SK-N-SH (cell line): ENCODE measurements at regions not wholly inside any gene's neighbourhood (a gene's known extent, or its start where the extent isn't known, plus 50 kb on each side); places are given as distances from the start of the nearest gene placed in this dataset.

Experiments
- CTCF ChIA-PET: fragments of 300-600, 350-600 bp; formaldehyde crosslinking; extraction: SDS; loops from one replicate; lab custom pipeline; 2021; lab: Yijun Ruan, JAX
- POLR2A ChIA-PET: fragments of 350-600 bp; sonication (Branson Sonifier 250); formaldehyde crosslinking; extraction: SDS; loops from one replicate; lab custom pipeline; 2020; ENCODE audit warnings: antibody characterized with exemption, inconsistent platforms; lab: Yijun Ruan, JAX
- DNase-seq: peaks from one replicate; pipeline ENCODE4 v3.0.0; 2012
- H2AFZ ChIP-seq: fragments of 200-600 bp; sonication (generic); 2 replicates; pipeline ENCODE4 v1.8.1; 2016; ENCODE audit warnings: antibody characterized with exemption, mild to moderate bottlenecking, low read depth
- H3F3A ChIP-seq: fragments of 200-600 bp; sonication (generic); replicated peaks from 2 replicates; pipeline ENCODE3; 2016; ENCODE audit warnings: antibody characterized with exemption, mild to moderate bottlenecking; ENCODE audit not compliant: insufficient read depth
- H3K27ac ChIP-seq, 2 experiments: fragments of 200-500 bp in 1 of 2; fragments of 200-600 bp in 1 of 2; sonication (Bioruptor generic) in 1 of 2; sonication (generic), shearing (Covaris generic) in 1 of 2; 2 replicates each; pipeline versions ENCODE4 v1.5.1 to v1.6.1; 2014 to 2016; ENCODE audit warnings: low read depth in 2 of 2, inconsistent platforms in 1 of 2, low read length in 1 of 2, mild to moderate bottlenecking in 1 of 2, mixed read lengths in 1 of 2
- H3K27me3 ChIP-seq: fragments of 200-600 bp; sonication (generic), shearing (Covaris generic); 2 replicates; pipeline ENCODE4 v1.6.1; 2016; ENCODE audit warnings: mixed run types; ENCODE audit not compliant: insufficient read depth
- H3K36me3 ChIP-seq, 2 experiments: fragments of 200-500 bp in 1 of 2; fragments of 200-600 bp in 1 of 2; sonication (Bioruptor generic) in 1 of 2; sonication (generic) in 1 of 2; replicated peaks in 1 of 2; 2 replicates each; pipeline versions ENCODE3 to v1.5.1; 2014 to 2016; ENCODE audit warnings: low read length in 1 of 2, mild to moderate bottlenecking in 1 of 2; ENCODE audit not compliant: insufficient read depth in 2 of 2, control insufficient read depth in 1 of 2
- H3K4me1 ChIP-seq, 2 experiments: fragments of 200-500 bp in 1 of 2; fragments of 200-600 bp in 1 of 2; sonication (Bioruptor generic) in 1 of 2; sonication (generic), shearing (Covaris generic) in 1 of 2; 2 replicates each; pipeline versions ENCODE4 v1.5.1 to v1.6.1; 2014 to 2016; ENCODE audit warnings: low read depth in 1 of 2, low read length in 1 of 2, mixed run types in 1 of 2; ENCODE audit not compliant: insufficient read depth in 2 of 2, control insufficient read depth in 1 of 2
- H3K4me2 ChIP-seq: fragments of 200-600 bp; sonication (generic), shearing (Covaris generic); 2 replicates; pipeline ENCODE4 v1.6.1; 2017; ENCODE audit warnings: mixed run types
- H3K4me3 ChIP-seq, 2 experiments: fragments of 200-500 bp in 1 of 2; fragments of 200-600 bp in 1 of 2; sonication (Bioruptor generic) in 1 of 2; sonication (generic), shearing (Covaris generic) in 1 of 2; 2 replicates each; pipeline versions ENCODE4 v1.5.1 to v1.8.1; 2014 to 2016; ENCODE audit warnings: low read depth in 2 of 2, inconsistent platforms in 1 of 2, low read length in 1 of 2, mild to moderate bottlenecking in 1 of 2, mixed read lengths in 1 of 2, moderate library complexity in 1 of 2
- H3K79me2 ChIP-seq: fragments of 200-600 bp; sonication (generic); 2 replicates; pipeline ENCODE4 v1.8.1; 2017; ENCODE audit warnings: mild to moderate bottlenecking; ENCODE audit not compliant: insufficient read depth
- H3K9ac ChIP-seq: fragments of 200-600 bp; sonication (generic); 2 replicates; pipeline ENCODE4 v1.6.1; 2017; ENCODE audit warnings: mixed run types
- H3K9me2 ChIP-seq: fragments of 200-600 bp; sonication (generic); 2 replicates; pipeline ENCODE4 v1.6.1; 2017; ENCODE audit warnings: mixed run types
- H3K9me3 ChIP-seq: fragments of 200-600 bp; sonication (generic); 2 replicates; pipeline ENCODE4 v1.6.1; 2017; ENCODE audit warnings: mixed run types, mild to moderate bottlenecking, moderate library complexity
- H4K20me1 ChIP-seq: fragments of 200-600 bp; sonication (generic); 2 replicates; pipeline ENCODE4 v1.6.1; 2017; ENCODE audit warnings: mild to moderate bottlenecking, mixed run types; ENCODE audit not compliant: insufficient read depth
- CHD2 ChIP-seq: fragments of 150-350 bp; IDR thresholded peaks from 2 replicates; pipeline ENCODE4 v1.6.1; 2018; ENCODE audit warnings: low read length; ENCODE audit not compliant: partially characterized antibody
- EP300 ChIP-seq, 2 experiments: IDR thresholded peaks; 2 replicates each; pipeline versions ENCODE4 v1.4.0 to v1.6.1; 2012; ENCODE audit warnings: borderline replicate concordance in 1 of 2, low read depth in 1 of 2, low read length in 1 of 2
- FOSL2 ChIP-seq: IDR thresholded peaks from 2 replicates; pipeline ENCODE4 v1.4.0; 2012; ENCODE audit warnings: low read depth, mild to moderate bottlenecking, moderate library complexity, borderline replicate concordance
- GATA2 ChIP-seq: sonication (generic); formaldehyde crosslinking; IDR thresholded peaks from 2 replicates; pipeline ENCODE4 v1.5.0; 2020; ENCODE audit warnings: mild to moderate bottlenecking, missing genetic modification reagents
- MEF2A ChIP-seq: IDR thresholded peaks from 2 replicates; pipeline ENCODE4 v1.4.0; 2012; ENCODE audit warnings: low read depth, borderline replicate concordance
- NRF1 ChIP-seq: IDR thresholded peaks from 2 replicates; pipeline ENCODE4 v1.6.1; 2012; ENCODE audit warnings: low read depth, mild to moderate bottlenecking, low read length
- POLR2AphosphoS5 ChIP-seq: IDR thresholded peaks from 2 replicates; pipeline ENCODE4 v1.6.1; 2012; ENCODE audit warnings: low read depth, low read length
- RAD21 ChIP-seq: IDR thresholded peaks from 2 replicates; pipeline ENCODE4 v1.6.1; 2012; ENCODE audit warnings: mild to moderate bottlenecking, low read length
- RXRA ChIP-seq: IDR thresholded peaks from 2 replicates; pipeline ENCODE4 v1.4.0; 2012; ENCODE audit warnings: low read depth, mild to moderate bottlenecking, borderline replicate concordance
- SMC3 ChIP-seq: IDR thresholded peaks from 2 replicates; pipeline ENCODE4 v1.6.1; 2012; ENCODE audit warnings: low read depth, low read length, improper control_type of control experiment
- TAF1 ChIP-seq: IDR thresholded peaks from 2 replicates; pipeline ENCODE4 v1.6.1; 2012; ENCODE audit warnings: low read depth, mild to moderate bottlenecking, low read length, moderate library complexity, borderline replicate concordance
- WGBS: methylation state at CpG from one replicate; pipeline ENCODE4 v1.1.6; 2017; ENCODE audit warnings: low lambda C conversion rate; 5-methylcytosine and 5-hydroxymethylcytosine counted together
- TF ChIP-seq, protein P1 (sequence below): fragments of 200-600 bp; sonication (generic); IDR thresholded peaks from 2 replicates; pipeline ENCODE4 v1.6.1; 2017; ENCODE audit warnings: antibody characterized with exemption, mild to moderate bottlenecking, moderate library complexity
- TF ChIP-seq, protein P2 (sequence below): IDR thresholded peaks from 2 replicates; pipeline ENCODE4 v1.4.0; 2012; ENCODE audit warnings: low read depth, borderline replicate concordance
- TF ChIP-seq, protein P3 (sequence below): fragments of 150-350 bp; IDR thresholded peaks from 2 replicates; pipeline ENCODE4 v1.6.1; 2017; ENCODE audit warnings: antibody characterized with exemption, low read length, low read depth, borderline replicate concordance
- TF ChIP-seq, protein P4 (sequence below): IDR thresholded peaks from 2 replicates; pipeline ENCODE4; 2012

DNA sequence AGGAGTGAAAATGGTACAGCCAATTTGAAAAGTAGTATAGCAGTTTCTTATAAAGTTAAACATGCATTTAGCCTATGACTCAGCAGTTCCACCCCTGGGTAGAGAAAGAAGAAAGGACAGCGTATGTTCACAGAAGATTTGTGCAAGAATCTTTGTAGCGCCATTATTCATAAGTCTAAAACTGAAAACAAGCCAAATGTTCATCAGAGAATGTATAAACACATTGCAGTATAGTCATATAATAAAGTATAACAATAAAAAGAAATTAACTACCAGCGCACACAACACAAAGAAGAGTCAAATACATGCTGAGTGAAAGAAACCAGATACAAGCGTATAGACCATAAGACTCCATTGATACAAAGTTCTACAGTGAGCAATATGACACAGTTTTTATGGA, 294.0 kb downstream of the SAMD5 start:
- ChIA-PET CTCF (interaction anchor here (0.7 kb wide), 1 partner anchor 101 kb away, joined by 3 read pairs; no protein-coding TSS in a partner anchor), POLR2A (no interaction called here)
- TF ChIP-seq EP300 (IDR thresholded peaks at IDR 0.05; ENCODE audit: borderline replicate concordance in 1 of 2, low read depth in 1 of 2, low read length in 1 of 2) = no peak
- no peak for TF ChIP-seq TAF1
- TF ChIP-seq, protein P1, sequence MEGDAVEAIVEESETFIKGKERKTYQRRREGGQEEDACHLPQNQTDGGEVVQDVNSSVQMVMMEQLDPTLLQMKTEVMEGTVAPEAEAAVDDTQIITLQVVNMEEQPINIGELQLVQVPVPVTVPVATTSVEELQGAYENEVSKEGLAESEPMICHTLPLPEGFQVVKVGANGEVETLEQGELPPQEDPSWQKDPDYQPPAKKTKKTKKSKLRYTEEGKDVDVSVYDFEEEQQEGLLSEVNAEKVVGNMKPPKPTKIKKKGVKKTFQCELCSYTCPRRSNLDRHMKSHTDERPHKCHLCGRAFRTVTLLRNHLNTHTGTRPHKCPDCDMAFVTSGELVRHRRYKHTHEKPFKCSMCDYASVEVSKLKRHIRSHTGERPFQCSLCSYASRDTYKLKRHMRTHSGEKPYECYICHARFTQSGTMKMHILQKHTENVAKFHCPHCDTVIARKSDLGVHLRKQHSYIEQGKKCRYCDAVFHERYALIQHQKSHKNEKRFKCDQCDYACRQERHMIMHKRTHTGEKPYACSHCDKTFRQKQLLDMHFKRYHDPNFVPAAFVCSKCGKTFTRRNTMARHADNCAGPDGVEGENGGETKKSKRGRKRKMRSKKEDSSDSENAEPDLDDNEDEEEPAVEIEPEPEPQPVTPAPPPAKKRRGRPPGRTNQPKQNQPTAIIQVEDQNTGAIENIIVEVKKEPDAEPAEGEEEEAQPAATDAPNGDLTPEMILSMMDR = no peak
- no peak for TF ChIP-seq CHD2
- no peak for TF ChIP-seq RAD21
- TF ChIP-seq, protein P2, sequence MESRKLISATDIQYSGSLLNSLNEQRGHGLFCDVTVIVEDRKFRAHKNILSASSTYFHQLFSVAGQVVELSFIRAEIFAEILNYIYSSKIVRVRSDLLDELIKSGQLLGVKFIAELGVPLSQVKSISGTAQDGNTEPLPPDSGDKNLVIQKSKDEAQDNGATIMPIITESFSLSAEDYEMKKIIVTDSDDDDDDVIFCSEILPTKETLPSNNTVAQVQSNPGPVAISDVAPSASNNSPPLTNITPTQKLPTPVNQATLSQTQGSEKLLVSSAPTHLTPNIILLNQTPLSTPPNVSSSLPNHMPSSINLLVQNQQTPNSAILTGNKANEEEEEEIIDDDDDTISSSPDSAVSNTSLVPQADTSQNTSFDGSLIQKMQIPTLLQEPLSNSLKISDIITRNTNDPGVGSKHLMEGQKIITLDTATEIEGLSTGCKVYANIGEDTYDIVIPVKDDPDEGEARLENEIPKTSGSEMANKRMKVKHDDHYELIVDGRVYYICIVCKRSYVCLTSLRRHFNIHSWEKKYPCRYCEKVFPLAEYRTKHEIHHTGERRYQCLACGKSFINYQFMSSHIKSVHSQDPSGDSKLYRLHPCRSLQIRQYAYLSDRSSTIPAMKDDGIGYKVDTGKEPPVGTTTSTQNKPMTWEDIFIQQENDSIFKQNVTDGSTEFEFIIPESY = no peak
- TF ChIP-seq RXRA = no peak
- no peak for TF ChIP-seq FOSL2
- no peak for TF ChIP-seq SMC3
- Histone ChIP-seq H3K27me3 (no peaks in the 10 kb centered on the region), H3K9me3 (no peaks in the 10 kb centered on the region), H3F3A (no peaks in the 10 kb centered on the region), H3K27ac (no peak overlapping the region), H2AFZ (no peak overlapping the region), H3K36me3 (no peaks in the 10 kb centered on the region), H3K4me1 (no peaks in the 10 kb centered on the region), H3K79me2 (no peaks in the 10 kb centered on the region), H4K20me1 (no peaks in the 10 kb centered on the region), H3K4me3 (no peak overlapping the region), H3K9ac (no peak overlapping the region), H3K4me2 (no peak overlapping the region), H3K9me2 (no peaks in the 10 kb centered on the region)
- no peak for DNase-seq
- 24% methylated on average over 4 of the region's 4 CpGs for WGBS

DNA sequence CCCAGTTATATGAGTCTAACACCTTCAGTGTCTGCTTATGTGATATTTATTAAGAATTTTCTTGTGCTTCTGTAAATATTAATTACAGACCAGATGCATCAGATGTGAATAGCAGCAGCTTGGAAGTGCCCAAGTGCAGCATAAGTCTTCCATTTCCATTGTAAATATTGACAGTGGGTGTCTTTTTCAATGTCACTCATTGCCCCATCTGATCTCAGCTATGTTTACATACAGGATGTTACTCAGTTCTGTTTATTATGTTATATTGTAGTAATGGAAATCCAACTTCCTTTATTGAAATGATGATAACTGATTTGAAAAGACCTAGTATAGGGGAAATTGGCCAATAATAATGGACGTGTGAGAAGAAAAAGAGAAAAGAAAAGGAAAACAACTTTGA, 296.7 kb downstream of the SAMD5 start:
- ChIA-PET POLR2A (no interaction called here), CTCF (no interaction called here)
- Histone ChIP-seq H3K36me3 (no peaks in the 10 kb centered on the region), H3K9ac (no peak overlapping the region), H3K4me3 (no peak overlapping the region), H3K4me2 (no peak overlapping the region), H3K27ac (no peak overlapping the region), H2AFZ (no peak overlapping the region), H4K20me1 (no peaks in the 10 kb centered on the region), H3K9me3 (no peaks in the 10 kb centered on the region), H3F3A (no peaks in the 10 kb centered on the region)
- DNase-seq = no peak
- WGBS = 3% methylated on average over 1 of the region's 1 CpG
- TF ChIP-seq POLR2AphosphoS5 (no peak), TAF1 (no peak), MEF2A (no peak), NRF1 (no peak), GATA2 (CRISPR knock-in tag) (no peak)
- TF ChIP-seq, protein P3, sequence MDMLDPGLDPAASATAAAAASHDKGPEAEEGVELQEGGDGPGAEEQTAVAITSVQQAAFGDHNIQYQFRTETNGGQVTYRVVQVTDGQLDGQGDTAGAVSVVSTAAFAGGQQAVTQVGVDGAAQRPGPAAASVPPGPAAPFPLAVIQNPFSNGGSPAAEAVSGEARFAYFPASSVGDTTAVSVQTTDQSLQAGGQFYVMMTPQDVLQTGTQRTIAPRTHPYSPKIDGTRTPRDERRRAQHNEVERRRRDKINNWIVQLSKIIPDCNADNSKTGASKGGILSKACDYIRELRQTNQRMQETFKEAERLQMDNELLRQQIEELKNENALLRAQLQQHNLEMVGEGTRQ = no peak
- TF ChIP-seq, protein P4, sequence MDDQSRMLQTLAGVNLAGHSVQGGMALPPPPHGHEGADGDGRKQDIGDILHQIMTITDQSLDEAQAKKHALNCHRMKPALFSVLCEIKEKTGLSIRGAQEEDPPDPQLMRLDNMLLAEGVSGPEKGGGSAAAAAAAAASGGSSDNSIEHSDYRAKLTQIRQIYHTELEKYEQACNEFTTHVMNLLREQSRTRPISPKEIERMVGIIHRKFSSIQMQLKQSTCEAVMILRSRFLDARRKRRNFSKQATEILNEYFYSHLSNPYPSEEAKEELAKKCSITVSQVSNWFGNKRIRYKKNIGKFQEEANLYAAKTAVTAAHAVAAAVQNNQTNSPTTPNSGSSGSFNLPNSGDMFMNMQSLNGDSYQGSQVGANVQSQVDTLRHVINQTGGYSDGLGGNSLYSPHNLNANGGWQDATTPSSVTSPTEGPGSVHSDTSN = no peak
- TF ChIP-seq, all 33 proteins: peak for 0
- Histone ChIP-seq H3K79me2 (no peaks in the 10 kb centered on the region), H3K27me3 (no peaks in the 10 kb centered on the region), H3K4me1 (no peaks in the 10 kb centered on the region), H3K9me2 (no peaks in the 10 kb centered on the region)
